ENCODE measurements at regions not wholly inside any gene's neighbourhood (a gene's known extent, or its start where the extent isn't known, plus 50 kb on each side); places are given as distances from the start of the nearest gene placed in this dataset.

DNA sequence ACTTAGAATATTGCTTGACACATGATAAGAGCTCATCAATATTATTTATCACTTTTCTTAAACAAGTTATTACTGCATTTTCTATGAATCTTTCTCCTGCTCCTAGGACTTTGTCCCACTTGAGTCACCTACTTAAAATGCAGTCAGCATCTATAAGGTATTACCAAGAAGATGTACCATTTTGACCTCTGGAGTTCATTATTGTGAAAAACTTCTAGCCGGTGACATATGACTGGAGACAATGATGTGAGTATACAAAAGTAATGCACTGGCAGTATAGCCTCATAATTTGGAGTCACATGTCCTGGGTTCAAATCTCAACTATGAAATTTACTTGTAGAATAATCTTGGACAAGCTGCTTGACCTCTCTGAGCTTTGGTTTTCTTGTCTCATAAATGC lies 278.5 kb downstream of the PLPP3 start:
- Histone ChIP-seq H3K9ac (ENCODE audit: insufficient read depth, low read depth, low read length) (no peak overlapping the region), H3K27ac (ENCODE audit: extremely low read length, insufficient read depth, low read length) (no peak overlapping the region), H3K4me2 (ENCODE audit: low read depth, low read length) (no peak overlapping the region), H3K27me3 (ENCODE audit: control insufficient read depth in 1 of 2, insufficient read depth in 2 of 2, low read length in 2 of 2) (no peaks in the 10 kb centered on the region), H3K4me1 (ENCODE audit: insufficient read depth, low read length) (peaks cover 44% of the 10 kb centered on the region), H3K36me3 (replicated peaks in 1 of 2; ENCODE audit: control insufficient read depth in 1 of 2, insufficient read depth in 2 of 2, low read length in 2 of 2) (no peaks in the 10 kb centered on the region), H3K9me3 (ENCODE audit: low read length) (no peaks in the 10 kb centered on the region), H2AFZ (ENCODE audit: low read length) (no peak overlapping the region), H3K4me3 (replicated peaks in 1 of 3; ENCODE audit: insufficient read depth in 1 of 3, low read depth in 2 of 3, low read length in 3 of 3) (no peak overlapping the region), H4K20me1 (ENCODE audit: insufficient read depth, low read length) (no peaks in the 10 kb centered on the region), H3K79me2 (ENCODE audit: insufficient read depth, low read length) (no peaks in the 10 kb centered on the region)
- ChIA-PET CTCF (ENCODE audit: low intra/inter-chr PET ratio, low total read pairs) (no interaction called here), POLR2A (no interaction called here)
- no peak for FAIRE-seq
- in situ Hi-C loops (cut with HindIII; ENCODE audit: extremely low pct_ligation_motif_present, low pct_unique_long_range_greater_than_20kb) (no loop called here), intact Hi-C loops (cut with micrococcal nuclease; ENCODE audit: unreplicated experiment) (no loop called here)
- WGBS (ENCODE audit: low lambda C conversion rate), result 65% methylated on average over 1 of the region's 1 CpG
- no peak for DNase-seq (ENCODE audit: low spot score)
- no TSS peak for BruUV-seq (replicated peaks)
- ATAC-seq, result no peak
- TF ChIP-seq, protein P1, sequence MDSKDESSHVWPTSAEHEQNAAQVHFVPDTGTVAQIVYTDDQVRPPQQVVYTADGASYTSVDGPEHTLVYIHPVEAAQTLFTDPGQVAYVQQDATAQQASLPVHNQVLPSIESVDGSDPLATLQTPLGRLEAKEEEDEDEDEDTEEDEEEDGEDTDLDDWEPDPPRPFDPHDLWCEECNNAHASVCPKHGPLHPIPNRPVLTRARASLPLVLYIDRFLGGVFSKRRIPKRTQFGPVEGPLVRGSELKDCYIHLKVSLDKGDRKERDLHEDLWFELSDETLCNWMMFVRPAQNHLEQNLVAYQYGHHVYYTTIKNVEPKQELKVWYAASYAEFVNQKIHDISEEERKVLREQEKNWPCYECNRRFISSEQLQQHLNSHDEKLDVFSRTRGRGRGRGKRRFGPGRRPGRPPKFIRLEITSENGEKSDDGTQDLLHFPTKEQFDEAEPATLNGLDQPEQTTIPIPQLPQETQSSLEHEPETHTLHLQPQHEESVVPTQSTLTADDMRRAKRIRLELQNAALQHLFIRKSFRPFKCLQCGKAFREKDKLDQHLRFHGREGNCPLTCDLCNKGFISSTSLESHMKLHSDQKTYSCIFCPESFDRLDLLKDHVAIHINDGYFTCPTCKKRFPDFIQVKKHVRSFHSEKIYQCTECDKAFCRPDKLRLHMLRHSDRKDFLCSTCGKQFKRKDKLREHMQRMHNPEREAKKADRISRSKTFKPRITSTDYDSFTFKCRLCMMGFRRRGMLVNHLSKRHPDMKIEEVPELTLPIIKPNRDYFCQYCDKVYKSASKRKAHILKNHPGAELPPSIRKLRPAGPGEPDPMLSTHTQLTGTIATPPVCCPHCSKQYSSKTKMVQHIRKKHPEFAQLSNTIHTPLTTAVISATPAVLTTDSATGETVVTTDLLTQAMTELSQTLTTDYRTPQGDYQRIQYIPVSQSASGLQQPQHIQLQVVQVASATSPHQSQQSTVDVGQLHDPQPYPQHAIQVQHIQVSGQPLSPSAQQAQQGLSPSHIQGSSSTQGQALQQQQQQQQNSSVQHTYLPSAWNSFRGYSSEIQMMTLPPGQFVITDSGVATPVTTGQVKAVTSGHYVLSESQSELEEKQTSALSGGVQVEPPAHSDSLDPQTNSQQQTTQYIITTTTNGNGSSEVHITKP (CRISPR knock-in tag; IDR thresholded peaks at IDR 0.05; ENCODE audit: low read depth), result no peak
- no peak for TF ChIP-seq AGO1 (IDR thresholded peaks at IDR 0.05; ENCODE audit: low read depth, low read length, poor library complexity, severe bottlenecking)
- TF ChIP-seq MIER3 (CRISPR knock-in tag; IDR thresholded peaks at IDR 0.05; ENCODE audit: borderline replicate concordance), result no peak
- TF ChIP-seq, protein P2, sequence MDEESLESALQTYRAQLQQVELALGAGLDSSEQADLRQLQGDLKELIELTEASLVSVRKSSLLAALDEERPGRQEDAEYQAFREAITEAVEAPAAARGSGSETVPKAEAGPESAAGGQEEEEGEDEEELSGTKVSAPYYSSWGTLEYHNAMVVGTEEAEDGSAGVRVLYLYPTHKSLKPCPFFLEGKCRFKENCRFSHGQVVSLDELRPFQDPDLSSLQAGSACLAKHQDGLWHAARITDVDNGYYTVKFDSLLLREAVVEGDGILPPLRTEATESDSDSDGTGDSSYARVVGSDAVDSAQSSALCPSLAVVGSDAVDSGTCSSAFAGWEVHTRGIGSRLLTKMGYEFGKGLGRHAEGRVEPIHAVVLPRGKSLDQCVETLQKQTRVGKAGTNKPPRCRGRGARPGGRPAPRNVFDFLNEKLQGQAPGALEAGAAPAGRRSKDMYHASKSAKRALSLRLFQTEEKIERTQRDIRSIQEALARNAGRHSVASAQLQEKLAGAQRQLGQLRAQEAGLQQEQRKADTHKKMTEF (CRISPR knock-in tag; IDR thresholded peaks at IDR 0.05), result no peak
- no peak for TF ChIP-seq ZNF790 (CRISPR knock-in tag; IDR thresholded peaks at IDR 0.05; ENCODE audit: borderline replicate concordance)
- no peak for TF ChIP-seq ZNF674 (CRISPR knock-in tag; IDR thresholded peaks at IDR 0.05; ENCODE audit: low read depth)
- no peak for TF ChIP-seq ZNF451 (CRISPR knock-in tag; IDR thresholded peaks at IDR 0.05)
- no peak for TF ChIP-seq ZNF577 (CRISPR knock-in tag; IDR thresholded peaks at IDR 0.05; ENCODE audit: borderline replicate concordance, low read depth)
- TF ChIP-seq, protein P3, sequence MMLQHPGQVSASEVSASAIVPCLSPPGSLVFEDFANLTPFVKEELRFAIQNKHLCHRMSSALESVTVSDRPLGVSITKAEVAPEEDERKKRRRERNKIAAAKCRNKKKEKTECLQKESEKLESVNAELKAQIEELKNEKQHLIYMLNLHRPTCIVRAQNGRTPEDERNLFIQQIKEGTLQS (CRISPR knock-in tag; IDR thresholded peaks at IDR 0.05), result no peak
- TF ChIP-seq, protein P4, sequence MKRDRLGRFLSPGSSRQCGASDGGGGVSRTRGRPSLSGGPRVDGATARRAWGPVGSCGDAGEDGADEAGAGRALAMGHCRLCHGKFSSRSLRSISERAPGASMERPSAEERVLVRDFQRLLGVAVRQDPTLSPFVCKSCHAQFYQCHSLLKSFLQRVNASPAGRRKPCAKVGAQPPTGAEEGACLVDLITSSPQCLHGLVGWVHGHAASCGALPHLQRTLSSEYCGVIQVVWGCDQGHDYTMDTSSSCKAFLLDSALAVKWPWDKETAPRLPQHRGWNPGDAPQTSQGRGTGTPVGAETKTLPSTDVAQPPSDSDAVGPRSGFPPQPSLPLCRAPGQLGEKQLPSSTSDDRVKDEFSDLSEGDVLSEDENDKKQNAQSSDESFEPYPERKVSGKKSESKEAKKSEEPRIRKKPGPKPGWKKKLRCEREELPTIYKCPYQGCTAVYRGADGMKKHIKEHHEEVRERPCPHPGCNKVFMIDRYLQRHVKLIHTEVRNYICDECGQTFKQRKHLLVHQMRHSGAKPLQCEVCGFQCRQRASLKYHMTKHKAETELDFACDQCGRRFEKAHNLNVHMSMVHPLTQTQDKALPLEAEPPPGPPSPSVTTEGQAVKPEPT (CRISPR knock-in tag; IDR thresholded peaks at IDR 0.05; ENCODE audit: low read depth), result no peak
- TF ChIP-seq, protein P5, sequence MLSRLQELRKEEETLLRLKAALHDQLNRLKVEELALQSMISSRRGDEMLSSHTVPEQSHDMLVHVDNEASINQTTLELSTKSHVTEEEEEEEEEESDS (CRISPR knock-in tag; IDR thresholded peaks at IDR 0.05; ENCODE audit: borderline replicate concordance), result no peak
- no peak for TF ChIP-seq ZNF678 (CRISPR knock-in tag; IDR thresholded peaks at IDR 0.05)
- TF ChIP-seq TSC22D2 (CRISPR knock-in tag; IDR thresholded peaks at IDR 0.05; ENCODE audit: borderline replicate concordance), result no peak
- TF ChIP-seq NAIF1 (CRISPR knock-in tag; IDR thresholded peaks at IDR 0.05; ENCODE audit: borderline replicate concordance), result no peak
- no peak for TF ChIP-seq TCF7 (IDR thresholded peaks at IDR 0.05; ENCODE audit: low read depth)
- no peak for TF ChIP-seq PITX1 (CRISPR knock-in tag; IDR thresholded peaks at IDR 0.05)
- TF ChIP-seq ZNF350 (CRISPR knock-in tag; IDR thresholded peaks at IDR 0.05; ENCODE audit: borderline replicate concordance, low read depth), result no peak
